PC-3 (cell line): ENCODE measurements at regions not wholly inside any gene's neighbourhood (a gene's known extent, or its start where the extent isn't known, plus 50 kb on each side); places are given as distances from the start of the nearest gene placed in this dataset.

Experiments used
- ATAC-seq: fragments of 200-7000 bp; cut with Tn5 transposase; 2 replicates; pipeline ENCODE4 v1.9.1; 2020; ENCODE audit warnings: mild to moderate bottlenecking, moderate library complexity
- BruUV-seq: library from RNA; stranded (reverse); fragments of 400-500 nt; replicated peaks from 2 replicates; lab custom pipeline; 2021; lab: Mats Ljungman, UMichigan
- CTCF ChIA-PET: fragments of 300-600 bp; sonication (Branson Sonifier 250); formaldehyde crosslinking; loops from one replicate; lab custom pipeline; 2022; ENCODE audit warnings: antibody characterized with exemption; lab: Charles Lee
- POLR2A ChIA-PET: fragments of 300-600 bp; sonication (Branson Sonifier 250); formaldehyde crosslinking; loops from one replicate; lab custom pipeline; 2022; ENCODE audit warnings: antibody characterized with exemption; ENCODE audit not compliant: unreplicated experiment; lab: Charles Lee
- DNase-seq: peaks from one replicate; pipeline ENCODE4 v3.0.0-alpha.2; 2015
- H2AFZ ChIP-seq: fragments of 300-600 bp; sonication (generic); 2 replicates; pipeline ENCODE4 v1.6.0; 2016; ENCODE audit warnings: antibody characterized with exemption, low read length
- H3F3A ChIP-seq: fragments of 300-600 bp; sonication (generic); one replicate; pipeline ENCODE4 v1.6.0; 2017; ENCODE audit warnings: antibody characterized with exemption, low read length, control low read depth, mild to moderate bottlenecking; ENCODE audit not compliant: unreplicated experiment
- H3K27ac ChIP-seq: fragments of 300-600 bp; sonication (generic); 2 replicates; pipeline ENCODE4 v1.5.1; 2016; ENCODE audit warnings: mild to moderate bottlenecking, low read length
- H3K27me3 ChIP-seq: fragments of 300-600 bp; sonication (generic); 2 replicates; pipeline ENCODE4 v1.6.1; 2016; ENCODE audit warnings: low read length, mixed read lengths
- H3K36me3 ChIP-seq: fragments of 300-600 bp; sonication (generic); 2 replicates; pipeline ENCODE4 v1.6.1; 2016; ENCODE audit warnings: low read depth, mixed run types, low read length, mixed read lengths
- H3K4me1 ChIP-seq: fragments of 300-600 bp; sonication (generic); 2 replicates; pipeline ENCODE4 v1.5.1; 2016; ENCODE audit warnings: low read length; ENCODE audit not compliant: insufficient read depth
- H3K4me2 ChIP-seq: fragments of 300-600 bp; sonication (generic); 2 replicates; pipeline ENCODE4 v1.6.0; 2016; ENCODE audit warnings: low read length
- H3K4me3 ChIP-seq: fragments of 300-600 bp; sonication (generic); 2 replicates; pipeline ENCODE4 v1.5.1; 2016; ENCODE audit warnings: mild to moderate bottlenecking, low read length, mixed read lengths
- H3K79me2 ChIP-seq: fragments of 300-600 bp; sonication (generic); 2 replicates; pipeline ENCODE4 v1.6.1; 2017; ENCODE audit warnings: low read length, mixed read lengths
- H3K9ac ChIP-seq: fragments of 300-600 bp; sonication (generic); 2 replicates; pipeline ENCODE4 v1.6.0; 2016; ENCODE audit warnings: mild to moderate bottlenecking, low read length
- H3K9me2 ChIP-seq: fragments of 300-600 bp; sonication (generic); replicated peaks from 2 replicates; pipeline ENCODE4 v1.6.1; 2016; ENCODE audit warnings: mixed run types, low read length, mixed read lengths
- H3K9me3 ChIP-seq: fragments of 300-600 bp; sonication (generic); 2 replicates; pipeline ENCODE4 v1.6.1; 2016; ENCODE audit warnings: low read length, mixed read lengths
- H4K20me1 ChIP-seq: fragments of 300-600 bp; sonication (generic); 2 replicates; pipeline ENCODE4 v1.6.1; 2016; ENCODE audit warnings: low read length, mixed read lengths
- EZH2 ChIP-seq: fragments of 300-600 bp; sonication (generic); IDR thresholded peaks from one replicate; pipeline ENCODE4 v1.6.1; 2017; ENCODE audit warnings: antibody characterized with exemption, mild to moderate bottlenecking, low read length; ENCODE audit not compliant: unreplicated experiment
- EZH2phosphoT487 ChIP-seq: fragments of 300-600 bp; sonication (generic); IDR thresholded peaks from 2 replicates; pipeline ENCODE4 v1.6.1; 2018; ENCODE audit warnings: mild to moderate bottlenecking, antibody characterized with exemption, low read length, borderline replicate concordance
- intact Hi-C: fragments of 100-400 bp; cut with micrococcal nuclease; formaldehyde crosslinking; loops from 2 replicates; pipeline ENCODE4 v1.9.0; 2023
- TF ChIP-seq, protein P1 (sequence below): fragments of 300-600 bp; sonication (generic); conservative IDR thresholded peaks from 2 replicates; pipeline ENCODE4 v1.5.1; 2017; ENCODE audit warnings: antibody characterized with exemption, low read depth, mild to moderate bottlenecking, low read length

DNA sequence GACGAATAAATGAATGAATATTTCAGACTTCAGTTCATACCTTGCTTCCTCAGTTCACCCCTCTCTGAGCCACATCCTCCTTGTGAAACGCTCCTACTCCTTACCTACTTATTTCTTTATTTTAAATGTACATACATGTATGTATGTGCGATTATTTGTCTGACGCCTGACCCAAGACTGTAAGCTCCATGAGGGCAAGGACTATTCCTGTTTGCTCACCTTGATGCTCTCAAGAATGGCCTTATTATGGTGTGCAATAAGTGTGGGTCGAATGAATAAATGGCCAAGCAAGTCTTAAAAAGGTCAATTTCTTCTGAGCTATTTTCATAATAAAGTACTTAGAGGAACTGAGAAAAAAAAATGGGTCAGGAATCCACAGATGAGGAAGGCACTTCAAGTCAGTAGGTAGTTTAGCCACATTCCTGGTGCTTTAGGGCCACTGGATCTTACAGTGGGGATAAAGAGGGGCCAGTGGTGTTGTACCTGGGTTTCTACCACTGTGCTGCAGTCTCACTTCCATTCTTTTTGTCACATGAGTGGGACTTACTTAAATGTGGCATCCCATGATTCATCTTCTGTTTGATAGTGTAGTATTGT, 74.7 kb downstream of the SDC1 start:
- Histone ChIP-seq H2AFZ (no peak overlapping the region), H3K4me2 (no peak overlapping the region), H3K27ac (no peak overlapping the region), H3K27me3 (no peaks in the 10 kb centered on the region), H3K4me3 (no peak overlapping the region), H3K9me2 (no peaks in the 10 kb centered on the region), H3F3A (no peaks in the 10 kb centered on the region), H3K9me3 (no peaks in the 10 kb centered on the region), H4K20me1 (no peaks in the 10 kb centered on the region), H3K79me2 (no peaks in the 10 kb centered on the region), H3K4me1 (peaks cover 10% of the 10 kb centered on the region), H3K9ac (no peak overlapping the region), H3K36me3 (no peaks in the 10 kb centered on the region)
- ATAC-seq (no peak), DNase-seq (no peak)
- CTCF ChIA-PET, result no interaction called here
- no TSS peak for BruUV-seq
- POLR2A ChIA-PET, result no interaction called here
- intact Hi-C loops, result no loop called here
- TF ChIP-seq EZH2phosphoT487, result no peak
- TF ChIP-seq EZH2, result no peak
- TF ChIP-seq, protein P1, sequence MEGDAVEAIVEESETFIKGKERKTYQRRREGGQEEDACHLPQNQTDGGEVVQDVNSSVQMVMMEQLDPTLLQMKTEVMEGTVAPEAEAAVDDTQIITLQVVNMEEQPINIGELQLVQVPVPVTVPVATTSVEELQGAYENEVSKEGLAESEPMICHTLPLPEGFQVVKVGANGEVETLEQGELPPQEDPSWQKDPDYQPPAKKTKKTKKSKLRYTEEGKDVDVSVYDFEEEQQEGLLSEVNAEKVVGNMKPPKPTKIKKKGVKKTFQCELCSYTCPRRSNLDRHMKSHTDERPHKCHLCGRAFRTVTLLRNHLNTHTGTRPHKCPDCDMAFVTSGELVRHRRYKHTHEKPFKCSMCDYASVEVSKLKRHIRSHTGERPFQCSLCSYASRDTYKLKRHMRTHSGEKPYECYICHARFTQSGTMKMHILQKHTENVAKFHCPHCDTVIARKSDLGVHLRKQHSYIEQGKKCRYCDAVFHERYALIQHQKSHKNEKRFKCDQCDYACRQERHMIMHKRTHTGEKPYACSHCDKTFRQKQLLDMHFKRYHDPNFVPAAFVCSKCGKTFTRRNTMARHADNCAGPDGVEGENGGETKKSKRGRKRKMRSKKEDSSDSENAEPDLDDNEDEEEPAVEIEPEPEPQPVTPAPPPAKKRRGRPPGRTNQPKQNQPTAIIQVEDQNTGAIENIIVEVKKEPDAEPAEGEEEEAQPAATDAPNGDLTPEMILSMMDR, result no peak

DNA sequence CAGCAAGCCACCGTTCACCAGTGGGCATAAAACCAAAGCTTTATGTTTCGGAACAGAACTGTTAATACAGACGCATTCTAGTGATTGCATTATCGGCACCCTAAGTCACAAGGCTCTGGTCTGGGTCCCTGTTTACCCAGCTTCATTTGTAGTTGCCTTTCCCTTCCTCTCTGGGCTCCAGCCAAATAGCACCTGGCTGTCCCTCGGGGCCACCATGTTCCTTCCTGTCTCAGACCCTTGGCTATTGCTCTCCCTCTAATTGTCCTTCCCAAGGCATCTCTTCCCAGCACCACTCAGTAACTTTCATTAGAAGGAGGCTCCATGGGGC, 75.3 kb downstream of the SDC1 start:
- intact Hi-C loops, result no loop called here
- H3K36me3 ChIP-seq, result no peaks in the 10 kb centered on the region
- no peaks in the 10 kb centered on the region for H3K27me3 ChIP-seq
- DNase-seq, result no peak
- no peaks in the 10 kb centered on the region for H3K9me3 ChIP-seq
- no peak for TF ChIP-seq EZH2phosphoT487
- TF ChIP-seq, protein P1, result no peak
- no peaks in the 10 kb centered on the region for H4K20me1 ChIP-seq
- H3K9ac ChIP-seq, result no peak overlapping the region
- H3K4me3 ChIP-seq, result no peak overlapping the region
- H3K4me2 ChIP-seq, result 0 out of 2 replicates have a peak overlapping the region, but pooled peaks have one; percentile 12
- CTCF ChIA-PET, result no interaction called here
- POLR2A ChIA-PET, result no interaction called here
- ATAC-seq, result no peak
- no peaks in the 10 kb centered on the region for H3K79me2 ChIP-seq
- no TSS peak for BruUV-seq
- H3K9me2 ChIP-seq, result no peaks in the 10 kb centered on the region
- H3K27ac ChIP-seq, result no peak overlapping the region
- peak overlapping the region; percentile 30; the same call in 1 of the 2 replicates for H2AFZ ChIP-seq
- peaks cover 10% of the 10 kb centered on the region for H3K4me1 ChIP-seq
- no peaks in the 10 kb centered on the region for H3F3A ChIP-seq

DNA sequence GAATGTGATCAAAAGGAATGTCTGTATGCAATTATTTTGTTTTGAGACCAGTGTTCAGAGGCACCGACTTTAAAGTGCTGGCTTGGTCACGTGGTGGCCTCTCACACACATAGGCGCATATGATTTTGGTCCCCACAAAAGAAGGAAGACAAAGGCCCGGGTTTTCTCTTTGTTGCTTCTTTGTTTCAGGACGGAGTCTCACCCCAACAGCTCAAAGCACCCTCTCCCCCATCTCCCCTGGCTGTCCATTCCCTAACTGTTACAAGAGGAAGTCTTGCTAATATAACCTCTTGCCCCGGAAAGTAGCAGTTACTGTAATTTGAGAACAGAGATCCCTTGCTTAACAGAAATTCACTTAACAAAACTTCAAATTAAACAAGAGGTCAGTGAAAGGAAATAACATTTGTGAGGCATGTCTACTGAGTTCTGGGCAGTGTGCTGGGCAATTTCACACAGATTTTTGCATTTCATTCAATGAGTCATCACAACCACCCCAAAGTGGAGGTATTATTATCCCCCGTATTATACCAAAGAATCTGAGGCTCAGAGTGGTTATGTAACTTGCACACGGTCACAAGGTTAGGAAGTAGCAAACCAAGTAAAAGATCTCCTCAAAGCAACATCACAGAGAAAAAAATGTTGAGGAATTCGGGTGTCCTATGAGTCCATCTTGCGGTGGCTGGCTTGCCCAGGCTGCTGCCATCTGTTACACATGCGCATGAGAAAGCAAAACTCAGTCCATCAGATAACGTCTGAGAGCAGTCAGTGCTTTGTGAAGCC, 75.8 kb downstream of the SDC1 start:
- H3K9me3 ChIP-seq, result no peaks in the 10 kb centered on the region
- no peaks in the 10 kb centered on the region for H4K20me1 ChIP-seq
- H3F3A ChIP-seq, result no peaks in the 10 kb centered on the region
- intact Hi-C loops, result no loop called here
- no TSS peak for BruUV-seq
- no peak overlapping the region for H3K9ac ChIP-seq
- POLR2A ChIA-PET, result no interaction called here
- peaks cover 10% of the 10 kb centered on the region for H3K4me1 ChIP-seq
- no peaks in the 10 kb centered on the region for H3K27me3 ChIP-seq
- no peak overlapping the region for H3K4me3 ChIP-seq
- TF ChIP-seq EZH2 (no peak), EZH2phosphoT487 (no peak)
- TF ChIP-seq, protein P1, result no peak
- no peaks in the 10 kb centered on the region for H3K79me2 ChIP-seq
- no peaks in the 10 kb centered on the region for H3K36me3 ChIP-seq
- H3K27ac ChIP-seq, result no peak overlapping the region
- no peak; the same call in 1 of the 2 replicates for ATAC-seq
- DNase-seq, result no peak
- peak overlapping the region; percentile 30 for H2AFZ ChIP-seq
- 0 out of 2 replicates have a peak overlapping the region, but pooled peaks have one; percentile 12 for H3K4me2 ChIP-seq
- CTCF ChIA-PET, result no interaction called here
- no peaks in the 10 kb centered on the region for H3K9me2 ChIP-seq
